Activated CD8-positive, alpha-beta T cell treated with anti-CD3 and anti-CD28 coated beads for 36 hours (primary cell): ENCODE measurements at regions not wholly inside any gene's neighbourhood (a gene's known extent, or its start where the extent isn't known, plus 50 kb on each side); places are given as distances from the start of the nearest gene placed in this dataset.
"Not testable (repeated sequence)": the region's sequence is repeated elsewhere in the genome, so short reads cannot be mapped to it uniquely, and the experiment has no call there.

Experiments
- ATAC-seq: fragments of 200-7000 bp; cut with Tn5 transposase; one replicate; pipeline ENCODE4 v1.10.0; 2021; ENCODE audit warnings: mild to moderate bottlenecking, moderate library complexity
- CTCF ChIA-PET: fragments of 350-600 bp; sonication (Branson Sonifier 250); formaldehyde crosslinking; loops from one replicate; lab custom pipeline; 2021; ENCODE audit warnings: antibody characterized with exemption; lab: Charles Lee
- POLR2A ChIA-PET: fragments of 350-600 bp; sonication (Branson Sonifier 250); formaldehyde crosslinking; loops from one replicate; lab custom pipeline; 2021; ENCODE audit warnings: antibody characterized with exemption; lab: Charles Lee
- DNase-seq: peaks from one replicate; pipeline ENCODE4 v3.0.0-alpha.2; 2020
- H3K27ac Mint-ChIP-seq: one replicate; pipeline ENCODE4 v1.8.0; 2021; ENCODE audit warnings: mild to moderate bottlenecking, mixed read lengths
- H3K27me3 Mint-ChIP-seq: one replicate; pipeline ENCODE4 v1.8.0; 2021; ENCODE audit warnings: mixed read lengths
- H3K36me3 Mint-ChIP-seq: one replicate; pipeline ENCODE4 v1.8.0; 2021; ENCODE audit warnings: low read depth, mixed read lengths
- H3K4me1 Mint-ChIP-seq: one replicate; pipeline ENCODE4 v1.8.0; 2021; ENCODE audit warnings: low read depth, mixed read lengths
- H3K4me3 Mint-ChIP-seq: one replicate; pipeline ENCODE4 v1.8.0; 2021; ENCODE audit warnings: mild to moderate bottlenecking, moderate library complexity, mixed read lengths
- H3K9me3 Mint-ChIP-seq: one replicate; pipeline ENCODE4 v1.8.0; 2021; ENCODE audit warnings: mixed read lengths
- intact Hi-C: fragments of 100-400 bp; cut with micrococcal nuclease; formaldehyde crosslinking; loops from one replicate; pipeline ENCODE4 v1.10.0; 2022
- TF ChIP-seq, protein P1 (sequence below): fragments of 200-600 bp; IDR thresholded peaks from one replicate; pipeline ENCODE4 v1.8.0; 2022; ENCODE audit warnings: antibody characterized with exemption, mild to moderate bottlenecking

DNA sequence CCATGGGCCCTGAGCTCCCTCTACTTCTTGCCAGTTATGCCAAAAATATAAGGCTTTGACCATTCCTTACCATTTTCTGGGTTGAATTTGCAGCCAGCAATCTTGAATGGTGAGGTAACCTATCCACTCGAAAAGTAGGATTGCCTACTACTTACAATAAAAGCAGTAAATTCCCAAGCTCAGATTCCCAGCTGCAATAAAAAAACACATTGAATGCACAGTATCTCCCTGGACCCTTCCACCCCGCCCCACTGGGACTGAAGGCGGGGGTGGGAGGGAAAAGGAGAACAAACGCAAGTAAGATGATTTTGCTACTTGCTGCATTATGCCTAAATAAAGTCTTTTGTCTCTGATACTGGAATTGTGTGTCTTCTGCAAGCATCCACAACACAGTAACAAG lies 301.9 kb downstream of the HGF start:
- Mint-ChIP-seq H3K4me3 (no peak overlapping the region), H3K27ac (no peak overlapping the region), H3K36me3 (no peaks in the 10 kb centered on the region), H3K9me3 (no peaks in the 10 kb centered on the region), H3K4me1 (no peaks in the 10 kb centered on the region), H3K27me3 (no peaks in the 10 kb centered on the region)
- intact Hi-C loops, result loop anchor here (2.0 kb wide), 1 partner anchor 769 kb away; no protein-coding TSS in a partner anchor
- TF ChIP-seq, protein P1, sequence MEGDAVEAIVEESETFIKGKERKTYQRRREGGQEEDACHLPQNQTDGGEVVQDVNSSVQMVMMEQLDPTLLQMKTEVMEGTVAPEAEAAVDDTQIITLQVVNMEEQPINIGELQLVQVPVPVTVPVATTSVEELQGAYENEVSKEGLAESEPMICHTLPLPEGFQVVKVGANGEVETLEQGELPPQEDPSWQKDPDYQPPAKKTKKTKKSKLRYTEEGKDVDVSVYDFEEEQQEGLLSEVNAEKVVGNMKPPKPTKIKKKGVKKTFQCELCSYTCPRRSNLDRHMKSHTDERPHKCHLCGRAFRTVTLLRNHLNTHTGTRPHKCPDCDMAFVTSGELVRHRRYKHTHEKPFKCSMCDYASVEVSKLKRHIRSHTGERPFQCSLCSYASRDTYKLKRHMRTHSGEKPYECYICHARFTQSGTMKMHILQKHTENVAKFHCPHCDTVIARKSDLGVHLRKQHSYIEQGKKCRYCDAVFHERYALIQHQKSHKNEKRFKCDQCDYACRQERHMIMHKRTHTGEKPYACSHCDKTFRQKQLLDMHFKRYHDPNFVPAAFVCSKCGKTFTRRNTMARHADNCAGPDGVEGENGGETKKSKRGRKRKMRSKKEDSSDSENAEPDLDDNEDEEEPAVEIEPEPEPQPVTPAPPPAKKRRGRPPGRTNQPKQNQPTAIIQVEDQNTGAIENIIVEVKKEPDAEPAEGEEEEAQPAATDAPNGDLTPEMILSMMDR, result no peak
- POLR2A ChIA-PET, result no interaction called here
- DNase-seq (no peak), ATAC-seq (no peak)
- CTCF ChIA-PET, result interaction anchor here (1.5 kb wide), 1 partner anchor 15 kb away, joined by 6 read pairs; no protein-coding TSS in a partner anchor

DNA sequence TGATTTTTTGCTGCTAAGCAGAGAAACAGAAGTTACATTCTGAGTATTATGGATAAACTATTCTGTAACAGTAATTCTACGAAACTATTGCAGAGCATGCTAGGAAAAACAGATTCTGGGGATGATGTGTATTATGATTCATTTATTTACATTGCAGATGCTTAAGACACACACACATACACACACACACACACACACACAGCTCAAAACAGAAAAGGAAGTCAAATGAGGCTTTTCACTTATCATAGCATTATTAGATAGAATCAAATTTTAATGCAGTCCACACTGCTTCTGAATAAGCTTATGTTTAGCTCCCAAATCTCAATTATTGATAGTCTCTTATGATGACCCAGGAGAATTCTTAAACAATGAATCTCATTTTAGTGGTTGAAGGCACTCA lies 307.2 kb downstream of the HGF start:
- ChIA-PET CTCF (no interaction called here), POLR2A (no interaction called here)
- Mint-ChIP-seq H3K36me3 (no peaks in the 10 kb centered on the region), H3K27me3 (no peaks in the 10 kb centered on the region), H3K4me3 (no peak overlapping the region), H3K27ac (no peak overlapping the region), H3K9me3 (no peaks in the 10 kb centered on the region), H3K4me1 (no peaks in the 10 kb centered on the region)
- TF ChIP-seq, protein P1, result no peak
- ATAC-seq, result no peak
- no peak for DNase-seq
- intact Hi-C loops, result no loop called here

DNA sequence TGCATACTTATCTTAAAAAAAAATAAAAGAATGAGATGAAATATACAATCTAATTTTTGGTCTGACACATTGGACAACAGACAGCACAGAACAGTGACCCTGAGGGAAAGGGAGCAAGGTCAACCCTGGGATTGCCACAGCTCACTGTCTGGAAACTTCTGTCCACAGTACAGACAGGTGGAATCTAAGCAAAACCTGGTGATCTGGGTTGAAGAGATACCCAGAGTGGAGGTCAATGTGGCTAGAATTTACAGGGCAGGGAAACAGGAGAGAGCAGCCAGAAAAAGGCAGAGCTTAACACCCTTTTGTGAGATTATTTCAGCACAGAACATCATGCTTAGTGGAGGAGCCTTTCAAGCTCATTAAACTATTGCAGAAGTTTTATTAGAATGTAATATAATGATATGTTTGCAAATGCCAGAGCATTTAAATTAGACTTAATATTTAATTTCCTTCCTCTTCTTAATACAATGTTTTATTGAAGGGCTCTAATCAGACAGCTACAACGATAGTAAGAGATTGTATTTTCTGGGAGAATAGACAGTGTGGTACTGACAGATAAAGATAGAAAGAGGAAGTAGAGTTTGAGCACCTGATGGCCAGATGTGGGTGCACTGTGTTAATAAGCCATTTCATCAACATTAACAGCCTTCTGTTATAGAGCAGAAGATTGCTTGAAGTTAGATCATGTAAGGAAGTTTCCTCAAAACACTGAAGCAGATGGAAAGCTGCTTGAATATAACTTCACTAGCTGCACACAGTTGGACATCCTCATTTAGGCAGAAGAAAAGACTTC lies 309.4 kb downstream of the HGF start:
- DNase-seq (no peak), ATAC-seq (no peak)
- H3K4me3 Mint-ChIP-seq, result no peak overlapping the region
- H3K27ac Mint-ChIP-seq, result no peak overlapping the region
- intact Hi-C loops, result no loop called here
- TF ChIP-seq, protein P1, result no peak
- no peaks in the 10 kb centered on the region for H3K27me3 Mint-ChIP-seq
- no peaks in the 10 kb centered on the region for H3K4me1 Mint-ChIP-seq
- H3K36me3 Mint-ChIP-seq, result no peaks in the 10 kb centered on the region
- ChIA-PET POLR2A (no interaction called here), CTCF (interaction anchor here (1.0 kb wide), 1 partner anchor 18 kb away, joined by 3 read pairs; no protein-coding TSS in a partner anchor)
- H3K9me3 Mint-ChIP-seq, result no peaks in the 10 kb centered on the region

DNA sequence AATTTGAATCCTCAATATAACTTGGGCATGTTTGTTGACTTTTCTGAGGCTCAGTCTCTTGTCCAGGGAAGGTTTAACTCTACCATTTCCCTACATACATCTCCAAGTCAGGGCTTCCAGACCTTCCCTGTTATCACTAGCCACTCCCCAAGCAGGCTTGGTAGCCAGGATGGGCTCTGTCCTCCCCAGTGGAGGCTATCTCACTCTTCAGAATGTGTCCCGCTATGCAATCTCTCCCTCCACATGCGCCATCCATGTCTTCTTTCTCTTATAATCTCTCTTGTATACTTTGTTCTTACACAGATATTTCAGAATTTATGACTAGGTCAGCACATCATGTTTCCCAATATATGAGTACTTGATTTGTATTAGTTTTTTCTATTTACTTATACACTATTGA lies 310.4 kb downstream of the HGF start:
- no peaks in the 10 kb centered on the region for H3K9me3 Mint-ChIP-seq
- no peaks in the 10 kb centered on the region for H3K4me1 Mint-ChIP-seq
- no peak overlapping the region for H3K4me3 Mint-ChIP-seq
- H3K36me3 Mint-ChIP-seq, result no peaks in the 10 kb centered on the region
- H3K27ac Mint-ChIP-seq, result no peak overlapping the region
- ATAC-seq, result no peak
- DNase-seq, result no peak
- intact Hi-C loops, result no loop called here
- ChIA-PET POLR2A (no interaction called here), CTCF (no interaction called here)
- TF ChIP-seq, protein P1, result no peak
- no peaks in the 10 kb centered on the region for H3K27me3 Mint-ChIP-seq

DNA sequence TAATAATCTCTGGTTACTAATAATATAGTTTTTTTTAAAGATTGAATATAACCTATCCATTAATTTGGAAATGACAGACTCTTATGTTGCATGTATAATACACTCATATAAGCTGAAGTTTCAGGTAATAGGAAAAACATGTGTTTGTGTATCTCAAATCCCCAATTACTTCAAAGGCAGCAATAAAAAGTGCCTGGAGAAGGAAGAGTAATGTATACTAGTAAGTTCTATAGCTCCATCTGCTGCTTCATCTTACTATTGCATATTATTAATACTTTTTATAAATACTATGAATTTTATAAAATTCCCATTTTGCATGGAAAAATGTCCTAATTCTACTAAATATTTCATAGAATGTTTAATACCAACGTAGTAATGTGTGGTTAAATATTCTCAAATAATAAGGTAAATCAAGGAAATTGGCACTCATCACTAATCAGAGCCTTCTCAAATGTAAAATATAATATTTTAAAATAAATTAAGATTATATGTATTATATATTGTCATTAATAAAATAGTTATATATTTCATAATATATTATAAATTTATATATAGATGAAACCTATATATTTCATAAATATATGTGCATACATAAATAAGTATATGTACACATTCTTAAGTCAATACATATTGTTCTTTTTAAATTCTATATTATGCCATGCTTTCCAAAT lies 311.9 kb downstream of the HGF start:
- no peak overlapping the region for H3K27ac Mint-ChIP-seq
- no peaks in the 10 kb centered on the region for H3K4me1 Mint-ChIP-seq
- no peaks in the 10 kb centered on the region for H3K9me3 Mint-ChIP-seq
- no peak for DNase-seq
- H3K4me3 Mint-ChIP-seq, result no peak overlapping the region
- intact Hi-C loops, result no loop called here
- ChIA-PET POLR2A (no interaction called here), CTCF (no interaction called here)
- H3K27me3 Mint-ChIP-seq, result no peaks in the 10 kb centered on the region
- no peak for ATAC-seq
- TF ChIP-seq, protein P1, result no peak
- no peaks in the 10 kb centered on the region for H3K36me3 Mint-ChIP-seq

DNA sequence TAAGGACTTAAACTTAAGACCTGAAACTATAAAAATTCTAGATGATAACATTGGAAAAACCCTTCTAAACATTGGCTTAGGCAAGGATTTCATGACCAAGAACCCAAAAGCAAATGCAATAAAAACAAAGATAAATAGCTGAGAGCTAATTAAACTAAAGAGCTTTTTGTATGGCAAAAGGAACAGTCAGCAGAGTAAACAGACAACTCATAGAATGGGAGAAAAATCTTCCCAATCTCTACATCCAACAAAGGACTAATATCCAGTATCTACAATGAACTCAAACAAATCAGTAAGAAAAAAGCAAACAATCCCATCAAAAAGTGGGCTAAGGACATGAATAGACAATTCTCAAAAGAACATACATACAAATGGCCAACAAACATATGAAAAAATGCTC lies 316.1 kb downstream of the HGF start:
- H3K4me1 Mint-ChIP-seq, DNase-seq, H3K4me3 Mint-ChIP-seq, H3K27me3 Mint-ChIP-seq, H3K9me3 Mint-ChIP-seq, H3K36me3 Mint-ChIP-seq, H3K27ac Mint-ChIP-seq, intact Hi-C loops, ATAC-seq, CTCF ChIA-PET: not testable (repeated sequence)
- POLR2A ChIA-PET, result interaction anchor here (0.6 kb wide), 1 partner anchor 177 kb away, joined by 3 read pairs; no protein-coding TSS in a partner anchor
